H54 (cell line): ENCODE measurements at regions not wholly inside any gene's neighbourhood (a gene's known extent, or its start where the extent isn't known, plus 50 kb on each side); places are given as distances from the start of the nearest gene placed in this dataset.
A peak's percentile ranks its signal among the peaks of the same experiment; 100 is the strongest.

Experiments
- DNase-seq: peaks from one replicate; pipeline ENCODE4 v3.0.0; 2011; ENCODE audit warnings: low spot score, mixed read lengths; ENCODE audit not compliant: insufficient read length
- FAIRE-seq: peaks from 3 replicates; lab custom pipeline; 2011; peaks lifted over from hg19 to GRCh38; lab: Jason Lieb, UNC
- POLR2A ChIP-seq: IDR thresholded peaks from 2 replicates; pipeline ENCODE4 v1.6.1; 2011; ENCODE audit warnings: low read depth, mild to moderate bottlenecking, low read length

DNA sequence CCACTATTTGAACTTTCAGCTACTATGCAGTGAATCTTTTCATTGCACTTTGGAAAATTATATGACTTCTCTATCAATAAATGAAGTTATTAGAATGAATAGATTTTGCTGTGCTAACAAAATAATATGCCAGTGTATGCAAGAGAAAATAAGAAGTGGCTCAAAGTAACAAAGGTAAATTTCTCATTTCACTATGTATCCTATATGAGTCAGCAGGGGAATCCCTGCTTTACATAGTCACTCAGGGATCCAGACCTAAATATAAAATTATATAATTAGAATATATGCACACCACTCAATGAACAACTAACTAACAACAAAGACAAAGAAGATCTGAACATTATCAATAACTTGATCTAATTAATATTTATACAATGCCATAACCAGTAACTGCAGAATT, 390.8 kb upstream of the IRAK1BP1 start:
- no peak for FAIRE-seq
- no peak for TF ChIP-seq POLR2A
- no peak for DNase-seq

GRCh38 chr6:78482801-78483552, 384.4 kb upstream of the IRAK1BP1 start:
- FAIRE-seq (no peak), DNase-seq (no peak)
- TF ChIP-seq POLR2A: no peak

DNA sequence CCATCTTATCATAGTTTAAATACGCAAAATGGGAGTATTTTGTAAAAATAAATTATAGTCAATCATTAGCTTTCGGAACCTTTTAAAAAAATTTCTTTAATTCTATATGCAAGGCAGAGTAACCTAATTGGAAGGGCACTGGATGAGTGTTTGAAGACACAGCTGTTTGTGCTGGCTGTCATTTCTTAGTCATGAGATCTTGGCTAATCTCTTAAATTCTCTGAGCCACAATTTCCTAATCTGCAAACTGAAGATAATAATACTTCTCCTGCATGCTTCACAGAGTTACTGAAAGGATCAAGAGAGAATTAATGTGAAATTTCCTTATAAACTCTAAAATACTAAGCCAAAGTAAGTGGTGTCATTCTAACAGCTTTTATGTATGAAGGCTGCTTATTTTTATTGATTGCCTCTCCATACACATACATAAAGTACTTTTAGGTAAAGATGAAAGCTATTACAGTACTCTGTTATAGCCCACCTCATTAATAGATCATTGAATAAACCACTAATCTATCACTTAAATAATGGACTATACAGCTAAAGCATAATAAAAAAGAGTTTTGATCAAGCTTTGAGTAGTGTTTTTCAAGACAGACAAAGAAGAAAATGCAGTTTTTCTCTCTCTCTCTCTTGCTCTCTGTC, 383.7 kb upstream of the IRAK1BP1 start:
- no peak for TF ChIP-seq POLR2A
- FAIRE-seq: no peak
- DNase-seq: no peak

GRCh38 chr6:78484198-78485064, 382.9 kb upstream of the IRAK1BP1 start:
- no peak for DNase-seq
- FAIRE-seq: no peak
- no peak for TF ChIP-seq POLR2A

GRCh38 chr6:78487401-78487800, 379.9 kb upstream of the IRAK1BP1 start:
- DNase-seq (no peak), FAIRE-seq (peak; percentile 38)

DNA sequence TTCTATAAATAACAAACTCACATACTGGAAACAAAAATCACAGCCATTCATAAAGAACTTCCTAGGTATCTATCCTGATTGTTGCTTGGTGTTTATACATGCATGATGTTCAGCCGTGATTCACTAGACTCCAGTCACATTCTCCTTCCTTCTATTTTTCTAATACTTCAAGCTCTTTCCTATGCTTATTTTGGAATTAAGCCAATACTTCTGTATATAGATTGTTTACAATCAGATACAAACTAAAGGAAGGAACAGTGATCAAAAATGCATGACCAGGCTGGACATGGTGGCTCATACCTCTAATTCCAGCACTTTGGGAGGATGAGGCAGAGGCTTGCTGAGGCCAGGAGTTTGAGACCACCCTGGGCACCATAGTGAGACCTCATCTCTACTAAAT, 377.5 kb upstream of the IRAK1BP1 start:
- no peak for FAIRE-seq
- DNase-seq: no peak
- no peak for TF ChIP-seq POLR2A

More at GRCh38 chr6:78487401-78487800, 379.9 kb upstream of the IRAK1BP1 start:
- no peak for TF ChIP-seq POLR2A

DNA sequence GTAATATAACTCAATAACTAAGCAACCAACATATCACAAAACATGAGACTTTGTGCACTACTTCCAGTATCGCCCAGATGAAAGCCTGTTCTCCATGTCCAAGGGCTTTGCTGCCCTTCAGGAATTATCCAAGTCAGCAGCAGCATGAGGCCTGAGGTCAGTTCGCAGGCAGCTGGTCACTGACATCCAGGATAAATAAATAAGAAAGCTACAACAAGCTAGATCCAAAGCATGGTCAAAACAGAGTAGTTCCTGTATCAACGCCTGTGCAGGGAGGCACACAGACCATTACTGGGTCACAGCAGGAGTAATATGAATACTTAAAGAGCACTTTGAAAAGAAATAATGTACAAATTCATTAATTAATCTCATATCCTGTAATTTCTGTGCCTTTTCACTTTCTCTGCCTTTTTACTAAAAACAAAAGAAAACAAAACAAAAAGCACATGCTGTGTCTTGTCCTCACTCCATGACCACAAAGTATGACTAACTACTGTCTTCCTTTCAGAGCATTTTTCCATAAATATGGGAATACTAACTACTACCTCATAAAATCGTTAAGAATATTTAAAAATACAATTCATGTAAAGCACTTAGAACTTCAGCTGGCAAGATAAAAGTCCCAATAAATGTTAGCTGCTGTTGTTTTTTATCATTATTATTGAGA, 374.9 kb upstream of the IRAK1BP1 start:
- FAIRE-seq: peak; percentile 15
- TF ChIP-seq POLR2A: no peak
- DNase-seq: no peak

- DNase-seq: no peak
- no peak for TF ChIP-seq POLR2A
- peak; percentile 55 for FAIRE-seq
Measured at GRCh38 chr6:78500299-78501089, 366.9 kb upstream of the IRAK1BP1 start.

- FAIRE-seq: no peak
Measured at GRCh38 chr6:78502386-78502887, 364.9 kb upstream of the IRAK1BP1 start.

GRCh38 chr6:78505178-78505577, 362.2 kb upstream of the IRAK1BP1 start:
- peak; percentile 36 for FAIRE-seq
- DNase-seq: no peak
- no peak for TF ChIP-seq POLR2A

More at GRCh38 chr6:78502386-78502887, 364.9 kb upstream of the IRAK1BP1 start:
- no peak for TF ChIP-seq POLR2A
- no peak for DNase-seq

DNA sequence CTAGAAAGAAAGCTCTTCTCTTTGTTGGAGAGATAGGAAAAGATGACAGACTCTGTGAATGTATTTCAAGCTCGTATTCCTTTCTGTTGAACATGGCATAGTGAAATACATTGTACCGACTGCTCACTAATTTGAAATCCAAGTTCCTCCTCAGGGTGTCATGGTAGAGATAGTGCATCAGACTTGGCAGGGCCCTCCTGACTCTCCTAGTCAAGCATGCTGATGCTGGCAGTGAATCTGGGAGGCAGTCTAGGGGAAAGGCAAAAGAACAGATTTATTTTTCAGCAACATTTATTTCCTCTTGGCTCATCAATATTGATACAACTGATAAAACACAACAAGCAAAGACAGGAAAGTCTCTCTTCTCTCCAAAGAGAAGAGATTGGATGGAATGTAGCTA, 356.3 kb upstream of the IRAK1BP1 start:
- no peak for TF ChIP-seq POLR2A
- DNase-seq (no peak), FAIRE-seq (no peak)

- DNase-seq: no peak
- TF ChIP-seq POLR2A: no peak
- no peak for FAIRE-seq
Measured at GRCh38 chr6:78513856-78514255, 353.5 kb upstream of the IRAK1BP1 start.

- FAIRE-seq: no peak
- no peak for DNase-seq
- no peak for TF ChIP-seq POLR2A
Measured at GRCh38 chr6:78515271-78515670, 352.1 kb upstream of the IRAK1BP1 start.
